Activated naive CD8-positive, alpha-beta T cell treated with anti-CD3 and anti-CD28 coated beads for 36 hours (primary cell): ENCODE measurements at regions not wholly inside any gene's neighbourhood (a gene's known extent, or its start where the extent isn't known, plus 50 kb on each side); places are given as distances from the start of the nearest gene placed in this dataset.
"Not testable (repeated sequence)": the region's sequence is repeated elsewhere in the genome, so short reads cannot be mapped to it uniquely, and the experiment has no call there.

Source experiments
- DNase-seq: peaks from one replicate; pipeline ENCODE4 v3.0.0; 2021
- H3K27ac Mint-ChIP-seq: one replicate; pipeline ENCODE4 v1.8.0; 2022; ENCODE audit warnings: mild to moderate bottlenecking, moderate library complexity, mixed read lengths
- H3K27me3 Mint-ChIP-seq: one replicate; pipeline ENCODE4 v1.8.0; 2022; ENCODE audit warnings: mild to moderate bottlenecking, mixed read lengths
- H3K36me3 Mint-ChIP-seq: one replicate; pipeline ENCODE4 v1.8.0; 2021; ENCODE audit warnings: mild to moderate bottlenecking, mixed read lengths
- H3K4me1 Mint-ChIP-seq: one replicate; pipeline ENCODE4 v1.8.0; 2021; ENCODE audit warnings: mixed read lengths
- H3K4me3 Mint-ChIP-seq: one replicate; pipeline ENCODE4 v1.8.0; 2022; ENCODE audit warnings: mild to moderate bottlenecking, moderate library complexity, mixed read lengths
- H3K9me3 Mint-ChIP-seq: one replicate; pipeline ENCODE4 v1.8.0; 2022; ENCODE audit warnings: mixed read lengths

- Mint-ChIP-seq H3K9me3 (peaks cover 6% of the 10 kb centered on the region), H3K36me3 (no peaks in the 10 kb centered on the region), H3K4me1 (no peaks in the 10 kb centered on the region), H3K4me3 (no peak overlapping the region), H3K27ac (no peak overlapping the region), H3K27me3 (no peaks in the 10 kb centered on the region)
- DNase-seq, result no peak
Measured at GRCh38 chr4:66556651-66557278, 886.5 kb upstream of the EPHA5 start.

GRCh38 chr4:66555301-66555700, 885.0 kb upstream of the EPHA5 start:
- H3K4me1 Mint-ChIP-seq, result no peaks in the 10 kb centered on the region
- H3K27me3 Mint-ChIP-seq, result no peaks in the 10 kb centered on the region
- no peak for DNase-seq
- peaks cover 6% of the 10 kb centered on the region for H3K9me3 Mint-ChIP-seq
- no peak overlapping the region for H3K27ac Mint-ChIP-seq
- no peak overlapping the region for H3K4me3 Mint-ChIP-seq
- no peaks in the 10 kb centered on the region for H3K36me3 Mint-ChIP-seq

- Mint-ChIP-seq H3K4me1 (no peaks in the 10 kb centered on the region), H3K4me3 (no peak overlapping the region), H3K27me3 (no peaks in the 10 kb centered on the region), H3K36me3 (no peaks in the 10 kb centered on the region), H3K27ac (no peak overlapping the region), H3K9me3 (peaks cover 10% of the 10 kb centered on the region)
- DNase-seq, result no peak
Measured at GRCh38 chr4:66554826-66555225, 884.5 kb upstream of the EPHA5 start.

GRCh38 chr4:66545301-66545700, 875.0 kb upstream of the EPHA5 start:
- H3K4me3 Mint-ChIP-seq, H3K9me3 Mint-ChIP-seq, H3K27ac Mint-ChIP-seq, DNase-seq, H3K36me3 Mint-ChIP-seq, H3K4me1 Mint-ChIP-seq, H3K27me3 Mint-ChIP-seq: not testable (repeated sequence)

GRCh38 chr4:66544281-66544680, 874.0 kb upstream of the EPHA5 start:
- Mint-ChIP-seq H3K36me3 (no peaks in the 10 kb centered on the region), H3K9me3 (peaks cover 4% of the 10 kb centered on the region), H3K4me1 (no peaks in the 10 kb centered on the region), H3K27me3 (no peaks in the 10 kb centered on the region), H3K4me3 (no peak overlapping the region), H3K27ac (no peak overlapping the region)
- DNase-seq, result no peak

GRCh38 chr4:66539745-66540144, 869.5 kb upstream of the EPHA5 start:
- DNase-seq, result no peak
- H3K9me3 Mint-ChIP-seq, result peaks cover 5% of the 10 kb centered on the region
- H3K4me3 Mint-ChIP-seq, result no peak overlapping the region
- H3K27me3 Mint-ChIP-seq, result no peaks in the 10 kb centered on the region
- H3K27ac Mint-ChIP-seq, result no peak overlapping the region
- no peaks in the 10 kb centered on the region for H3K36me3 Mint-ChIP-seq
- no peaks in the 10 kb centered on the region for H3K4me1 Mint-ChIP-seq

GRCh38 chr4:66524781-66525180, 854.5 kb upstream of the EPHA5 start:
- Mint-ChIP-seq H3K4me3 (no peak overlapping the region), H3K36me3 (no peaks in the 10 kb centered on the region), H3K27ac (no peak overlapping the region), H3K27me3 (no peaks in the 10 kb centered on the region), H3K9me3 (peaks cover 4% of the 10 kb centered on the region), H3K4me1 (no peaks in the 10 kb centered on the region)
- DNase-seq, result no peak

- Mint-ChIP-seq H3K36me3 (no peaks in the 10 kb centered on the region), H3K27me3 (no peaks in the 10 kb centered on the region), H3K4me3 (no peak overlapping the region), H3K9me3 (peaks cover 3% of the 10 kb centered on the region), H3K27ac (no peak overlapping the region), H3K4me1 (no peaks in the 10 kb centered on the region)
- no peak for DNase-seq
Measured at GRCh38 chr4:66522244-66522643, 852.0 kb upstream of the EPHA5 start.

- Mint-ChIP-seq H3K4me1 (no peaks in the 10 kb centered on the region), H3K27ac (no peak overlapping the region), H3K36me3 (no peaks in the 10 kb centered on the region), H3K9me3 (no peaks in the 10 kb centered on the region), H3K27me3 (no peaks in the 10 kb centered on the region), H3K4me3 (no peak overlapping the region)
- DNase-seq, result no peak
Measured at GRCh38 chr4:66516940-66517339, 846.7 kb upstream of the EPHA5 start.

GRCh38 chr4:66506985-66507384, 836.7 kb upstream of the EPHA5 start:
- Mint-ChIP-seq H3K4me3 (no peak overlapping the region), H3K27me3 (no peaks in the 10 kb centered on the region), H3K36me3 (no peaks in the 10 kb centered on the region), H3K27ac (no peak overlapping the region), H3K9me3 (peaks cover 2% of the 10 kb centered on the region), H3K4me1 (no peaks in the 10 kb centered on the region)
- no peak for DNase-seq

- H3K27me3 Mint-ChIP-seq, result no peaks in the 10 kb centered on the region
- DNase-seq, result no peak
- H3K4me3 Mint-ChIP-seq, result no peak overlapping the region
- H3K27ac Mint-ChIP-seq, result no peak overlapping the region
- H3K36me3 Mint-ChIP-seq, result no peaks in the 10 kb centered on the region
- peaks cover 2% of the 10 kb centered on the region for H3K9me3 Mint-ChIP-seq
- H3K4me1 Mint-ChIP-seq, result no peaks in the 10 kb centered on the region
Measured at GRCh38 chr4:66501997-66502396, 831.7 kb upstream of the EPHA5 start.

GRCh38 chr4:66490729-66491128, 820.4 kb upstream of the EPHA5 start:
- Mint-ChIP-seq H3K9me3 (peaks cover 3% of the 10 kb centered on the region), H3K27me3 (no peaks in the 10 kb centered on the region), H3K4me1 (no peaks in the 10 kb centered on the region), H3K27ac (no peak overlapping the region), H3K36me3 (no peaks in the 10 kb centered on the region), H3K4me3 (no peak overlapping the region)
- no peak for DNase-seq

- H3K9me3 Mint-ChIP-seq, result peaks cover 3% of the 10 kb centered on the region
- no peak overlapping the region for H3K27ac Mint-ChIP-seq
- no peaks in the 10 kb centered on the region for H3K36me3 Mint-ChIP-seq
- H3K27me3 Mint-ChIP-seq, result no peaks in the 10 kb centered on the region
- H3K4me3 Mint-ChIP-seq, result no peak overlapping the region
- H3K4me1 Mint-ChIP-seq, result no peaks in the 10 kb centered on the region
- DNase-seq, result no peak
Measured at GRCh38 chr4:66489783-66490452, 819.6 kb upstream of the EPHA5 start.

- Mint-ChIP-seq H3K27ac (no peak overlapping the region), H3K4me3 (no peak overlapping the region), H3K9me3 (peaks cover 3% of the 10 kb centered on the region), H3K36me3 (no peaks in the 10 kb centered on the region), H3K27me3 (no peaks in the 10 kb centered on the region), H3K4me1 (no peaks in the 10 kb centered on the region)
- no peak for DNase-seq
Measured at GRCh38 chr4:66489370-66489769, 819.1 kb upstream of the EPHA5 start.

- no peak overlapping the region for H3K27ac Mint-ChIP-seq
- H3K9me3 Mint-ChIP-seq, result no peaks in the 10 kb centered on the region
- H3K36me3 Mint-ChIP-seq, result no peaks in the 10 kb centered on the region
- DNase-seq, result no peak
- H3K4me3 Mint-ChIP-seq, result no peak overlapping the region
- H3K4me1 Mint-ChIP-seq, result no peaks in the 10 kb centered on the region
- no peaks in the 10 kb centered on the region for H3K27me3 Mint-ChIP-seq
Measured at GRCh38 chr4:66486068-66486467, 815.8 kb upstream of the EPHA5 start.

- H3K27me3 Mint-ChIP-seq, result no peaks in the 10 kb centered on the region
- DNase-seq, result no peak
- H3K36me3 Mint-ChIP-seq, result no peaks in the 10 kb centered on the region
- no peak overlapping the region for H3K4me3 Mint-ChIP-seq
- H3K27ac Mint-ChIP-seq, result no peak overlapping the region
- H3K4me1 Mint-ChIP-seq, result no peaks in the 10 kb centered on the region
- H3K9me3 Mint-ChIP-seq, result peaks cover 2% of the 10 kb centered on the region
Measured at GRCh38 chr4:66482186-66482585, 811.9 kb upstream of the EPHA5 start.
